ENCODE measurements at regions not wholly inside any gene's neighbourhood (a gene's known extent, or its start where the extent isn't known, plus 50 kb on each side); places are given as distances from the start of the nearest gene placed in this dataset.

DNA sequence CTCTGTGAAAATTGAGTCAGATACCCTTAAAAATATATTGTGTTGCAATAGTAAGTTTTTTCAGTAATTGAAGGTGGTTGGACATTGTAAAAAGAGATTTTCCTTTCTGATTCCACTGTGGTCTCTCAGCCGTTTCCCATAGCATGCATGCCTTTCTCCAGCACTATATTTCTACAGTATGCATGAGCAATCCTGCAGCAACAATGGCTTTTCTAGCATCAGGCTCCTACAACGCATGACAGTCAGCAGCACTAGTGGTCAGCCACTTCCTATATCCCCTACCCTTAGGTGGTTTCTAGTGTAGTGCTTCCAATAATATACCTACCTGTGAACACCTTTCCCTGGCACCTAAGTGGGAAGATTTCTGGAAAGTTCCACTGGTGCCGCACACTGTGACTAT, 55.4 kb upstream of the SNRPN start:
- no peak for TF ChIP-seq CTCF (IDR thresholded peaks at IDR 0.05; ENCODE audit: low read depth, low read length, poor library complexity, severe bottlenecking)
- no peak for TF ChIP-seq EZH2phosphoT487 (IDR thresholded peaks at IDR 0.05; ENCODE audit: borderline replicate concordance, low read length)

All from DOHH2 (cell line).